ENCODE measurements at regions not wholly inside any gene's neighbourhood (a gene's known extent, or its start where the extent isn't known, plus 50 kb on each side); places are given as distances from the start of the nearest gene placed in this dataset.

GRCh38 chr22:48004038-48004437, 1241.6 kb downstream of the TBC1D22A start:
- no peak for TF ChIP-seq EZH2 (IDR thresholded peaks at IDR 0.05; ENCODE audit: borderline replicate concordance, insufficient read depth, low read depth, low read length, poor library complexity, severe bottlenecking)
- no peak overlapping the region for H2AFZ ChIP-seq (ENCODE audit: insufficient read depth, low read depth, low read length, poor library complexity, severe bottlenecking)
- H3K4me3 ChIP-seq (ENCODE audit: control extremely low read depth in 1 of 5, extremely low read depth in 1 of 5, insufficient read depth in 1 of 5, low read depth in 2 of 5, low read length in 4 of 5): no peak overlapping the region
- H3K4me1 ChIP-seq (ENCODE audit: control insufficient read depth in 2 of 2, insufficient read depth in 2 of 2, low read length in 2 of 2): no peaks in the 10 kb centered on the region
- ATAC-seq (ENCODE audit: low read depth) (no peak), DNase-seq (no peak)
- intact Hi-C loops (cut with micrococcal nuclease): no loop called here
- H3K9me3 ChIP-seq (ENCODE audit: control extremely low read depth in 1 of 3, control insufficient read depth in 2 of 3, insufficient read depth in 1 of 3, low read length in 2 of 3): no peaks in the 10 kb centered on the region
- H3K4me1 Mint-ChIP-seq: no peaks in the 10 kb centered on the region
- H3K4me3 Mint-ChIP-seq: no peak overlapping the region
- H4K20me1 ChIP-seq (ENCODE audit: control insufficient read depth, insufficient read depth, low read length, poor library complexity, severe bottlenecking): no peaks in the 10 kb centered on the region
- no peaks in the 10 kb centered on the region for H3K27me3 ChIP-seq (replicated peaks in 1 of 4; ENCODE audit: control extremely low read depth in 1 of 4, control insufficient read depth in 3 of 4, insufficient read depth in 4 of 4, low read length in 3 of 4)
- H3K27ac ChIP-seq (ENCODE audit: low read length in 2 of 2): no peak overlapping the region
- H3K27me3 Mint-ChIP-seq: peaks cover 11% of the 10 kb centered on the region
- ChIA-PET CTCF (interaction anchor here (1.2 kb wide), 1 partner anchor 9 kb away, joined by 3 read pairs; no protein-coding TSS in a partner anchor), POLR2A (no interaction called here)
- H3K9me3 Mint-ChIP-seq (ENCODE audit: insufficient read depth): no peaks in the 10 kb centered on the region
- no peak overlapping the region for H3K4me2 ChIP-seq (replicated peaks; ENCODE audit: low read depth, low read length, poor library complexity, severe bottlenecking)
- H3K79me2 ChIP-seq (ENCODE audit: control insufficient read depth, insufficient read depth, low read length): no peaks in the 10 kb centered on the region
- H3K9ac ChIP-seq (ENCODE audit: low read length): no peak overlapping the region
- H3K36me3 ChIP-seq (replicated peaks in 1 of 2; ENCODE audit: control extremely low read depth in 1 of 2, control insufficient read depth in 1 of 2, extremely low read depth in 1 of 2, insufficient read depth in 2 of 2, low read length in 1 of 2): no peaks in the 10 kb centered on the region
- no peak overlapping the region for H3K27ac Mint-ChIP-seq
- 60% methylated on average over 5 of the region's 6 CpGs for WGBS (ENCODE audit: insufficient coverage)

GRCh38 chr22:48001101-48001500, 1238.7 kb downstream of the TBC1D22A start:
- Mint-ChIP-seq H3K27me3 (peaks cover 4% of the 10 kb centered on the region), H3K4me3 (no peak overlapping the region), H3K4me1 (peaks cover 13% of the 10 kb centered on the region), H3K9me3 (ENCODE audit: insufficient read depth) (no peaks in the 10 kb centered on the region), H3K27ac (no peak overlapping the region)
- Histone ChIP-seq H3K4me1 (ENCODE audit: control insufficient read depth in 2 of 2, insufficient read depth in 2 of 2, low read length in 2 of 2) (peaks cover 10 to 11% of the 10 kb centered on the region in 2 donors), H2AFZ (ENCODE audit: insufficient read depth, low read depth, low read length, poor library complexity, severe bottlenecking) (no peak overlapping the region), H3K4me3 (ENCODE audit: control extremely low read depth in 1 of 5, extremely low read depth in 1 of 5, insufficient read depth in 1 of 5, low read depth in 2 of 5, low read length in 4 of 5) (no peak overlapping the region), H3K9me3 (ENCODE audit: control extremely low read depth in 1 of 3, control insufficient read depth in 2 of 3, insufficient read depth in 1 of 3, low read length in 2 of 3) (peaks cover 0 to 10% (median 0%) of the 10 kb centered on the region in 3 donors), H3K79me2 (ENCODE audit: control insufficient read depth, insufficient read depth, low read length) (no peaks in the 10 kb centered on the region), H3K9ac (ENCODE audit: low read length) (no peak overlapping the region), H3K4me2 (replicated peaks; ENCODE audit: low read depth, low read length, poor library complexity, severe bottlenecking) (no peak overlapping the region), H3K27me3 (replicated peaks in 1 of 4; ENCODE audit: control extremely low read depth in 1 of 4, control insufficient read depth in 3 of 4, insufficient read depth in 4 of 4, low read length in 3 of 4) (no peaks in the 10 kb centered on the region), H3K27ac (ENCODE audit: low read length in 2 of 2) (no peak overlapping the region), H4K20me1 (ENCODE audit: control insufficient read depth, insufficient read depth, low read length, poor library complexity, severe bottlenecking) (no peaks in the 10 kb centered on the region), H3K36me3 (replicated peaks in 1 of 2; ENCODE audit: control extremely low read depth in 1 of 2, control insufficient read depth in 1 of 2, extremely low read depth in 1 of 2, insufficient read depth in 2 of 2, low read length in 1 of 2) (no peaks in the 10 kb centered on the region)
- intact Hi-C loops (cut with micrococcal nuclease): no loop called here
- 94% methylated on average over 9 of the region's 11 CpGs for WGBS (ENCODE audit: insufficient coverage)
- ChIA-PET CTCF (no interaction called here), POLR2A (no interaction called here)
- ATAC-seq (ENCODE audit: low read depth) (no peak), DNase-seq (no peak)
- TF ChIP-seq CTCF (IDR thresholded peaks at IDR 0.05) (no peak), EZH2 (IDR thresholded peaks at IDR 0.05; ENCODE audit: borderline replicate concordance, insufficient read depth, low read depth, low read length, poor library complexity, severe bottlenecking) (no peak)
